ENCODE measurements at regions not wholly inside any gene's neighbourhood (a gene's known extent, or its start where the extent isn't known, plus 50 kb on each side); places are given as distances from the start of the nearest gene placed in this dataset.

- no peaks in the 10 kb centered on the region for H3K36me3 ChIP-seq (ENCODE audit: control insufficient read depth in 2 of 2, extremely low read depth in 1 of 2, insufficient read depth in 2 of 2, low read length in 2 of 2)
- no peaks in the 10 kb centered on the region for H3K9me1 ChIP-seq (replicated peaks; ENCODE audit: control insufficient read depth, extremely low read depth, insufficient read depth, low read length)
- DNase-seq (ENCODE audit: low read depth, low spot score), result no peak
- CTCF ChIA-PET, result no interaction called here
- intact Hi-C loops (cut with micrococcal nuclease), result no loop called here
- FAIRE-seq, result no peak
- H3K9me3 ChIP-seq (replicated peaks; ENCODE audit: control insufficient read depth, insufficient read depth, low read length), result peaks cover 3% of the 10 kb centered on the region
- no peak overlapping the region for H3K27ac ChIP-seq (ENCODE audit: insufficient read depth, low read depth, low read length)
- no peak overlapping the region for H3K4me2 ChIP-seq (ENCODE audit: insufficient read depth, low read length)
- no peaks in the 10 kb centered on the region for H3K27me3 ChIP-seq (ENCODE audit: control insufficient read depth in 2 of 2, insufficient read depth in 2 of 2, low read length in 2 of 2)
- dilution Hi-C loops (cut with MboI; ENCODE audit: extremely low pct_ligation_motif_present, low sequenced_read_pairs), result no loop called here
- no peak overlapping the region for H3K4me3 ChIP-seq (replicated peaks in 1 of 3; ENCODE audit: insufficient read depth in 1 of 3, low read depth in 1 of 3, low read length in 3 of 3)
- no peaks in the 10 kb centered on the region for H4K20me1 ChIP-seq (replicated peaks; ENCODE audit: control insufficient read depth, extremely low read depth, insufficient read depth, low read length)
- TF ChIP-seq POLR2A (IDR thresholded peaks at IDR 0.05; ENCODE audit: low read depth, low read length), result no peak
- TF ChIP-seq JUN (IDR thresholded peaks at IDR 0.05; ENCODE audit: borderline replicate concordance, insufficient read depth, insufficient read length, low read depth), result no peak
- no peak for TF ChIP-seq FOS (IDR thresholded peaks at IDR 0.05; ENCODE audit: borderline replicate concordance, insufficient read depth, low read length)
- no peak for TF ChIP-seq GATA2 (IDR thresholded peaks at IDR 0.05; ENCODE audit: insufficient read depth, insufficient read length, low read depth, low read length)
- TF ChIP-seq POLR2AphosphoS5 (IDR thresholded peaks at IDR 0.05; ENCODE audit: insufficient read depth, low read depth, low read length), result no peak
- no peak for TF ChIP-seq MYC (IDR thresholded peaks at IDR 0.05; ENCODE audit: low read depth, low read length)
- TF ChIP-seq EZH2 (IDR thresholded peaks at IDR 0.05; ENCODE audit: borderline replicate concordance, low read depth, low read length, severe bottlenecking), result no peak
- no peak for TF ChIP-seq MAX (IDR thresholded peaks at IDR 0.05; ENCODE audit: insufficient read depth, insufficient read length)
- no peak for TF ChIP-seq CTCF (IDR thresholded peaks at IDR 0.05; ENCODE audit: extremely low read depth in 1 of 2, insufficient read depth in 1 of 2, low read depth in 1 of 2, low read length in 2 of 2)
- POLR2A ChIA-PET, result no interaction called here
- H3K79me2 ChIP-seq (ENCODE audit: control insufficient read depth, insufficient read depth, low read length), result no peaks in the 10 kb centered on the region
- no TSS peak for BruUV-seq (replicated peaks)
- H3K4me1 ChIP-seq (ENCODE audit: control insufficient read depth, extremely low read depth, insufficient read depth, low read length), result no peaks in the 10 kb centered on the region
- H2AFZ ChIP-seq (ENCODE audit: low read depth, low read length), result no peak overlapping the region
- no peak overlapping the region for H3K9ac ChIP-seq (replicated peaks; ENCODE audit: extremely low read depth, insufficient read depth, low read length)
Observed at GRCh38 chr12:115506822-115507559, 770.5 kb downstream of the MED13L start.

Data from endothelial cell of umbilical vein (primary cell).